ENCODE measurements at regions not wholly inside any gene's neighbourhood (a gene's known extent, or its start where the extent isn't known, plus 50 kb on each side); places are given as distances from the start of the nearest gene placed in this dataset.

GRCh38 chr13:106233134-106233735 is 302.2 kb downstream of the EFNB2 start:
- DNase-seq (ENCODE audit: low read depth in 1 of 2, low spot score in 2 of 2) (no peak), FAIRE-seq (no peak)
- Histone ChIP-seq H4K20me1 (replicated peaks in 1 of 2; ENCODE audit: control insufficient read depth in 1 of 2, insufficient read depth in 2 of 2, low read length in 2 of 2) (no peaks in the 10 kb centered on the region), H2AK5ac (ENCODE audit: low read depth, low read length) (no peak overlapping the region), H3K9ac (replicated peaks in 1 of 4; ENCODE audit: extremely low read depth in 1 of 4, low read depth in 3 of 4, low read length in 3 of 4) (no peak overlapping the region), H4K8ac (ENCODE audit: extremely low read depth, insufficient read depth, low read length) (no peak overlapping the region), H2AFZ (ENCODE audit: low read length) (no peak overlapping the region), H3K36me3 (ENCODE audit: control insufficient read depth in 2 of 4, insufficient read depth in 4 of 4, low read length in 3 of 4) (no peaks in the 10 kb centered on the region), H3K27me3 (replicated peaks in 1 of 4; ENCODE audit: control insufficient read depth in 3 of 4, extremely low read depth in 1 of 4, insufficient read depth in 3 of 4, low read length in 3 of 4) (no peaks in the 10 kb centered on the region), H3K4me1 (replicated peaks in 1 of 4; ENCODE audit: control insufficient read depth in 3 of 4, insufficient read depth in 4 of 4, low read length in 3 of 4) (peaks cover 0 to 3% (median 1%) of the 10 kb centered on the region in 4 experiments; a peak in 3 of 7 replicates), H3K9me3 (ENCODE audit: insufficient read depth in 2 of 2, low read depth in 1 of 2, low read length in 1 of 2) (no peaks in the 10 kb centered on the region), H3K56ac (replicated peaks; ENCODE audit: insufficient read length, low read depth, low read length) (no peak overlapping the region), H3K14ac (ENCODE audit: insufficient read length) (no peak overlapping the region), H3K23me2 (ENCODE audit: low read depth, low read length) (no peaks in the 10 kb centered on the region), H3K4ac (replicated peaks; ENCODE audit: insufficient read length, low read depth, low read length) (no peak overlapping the region), H3K79me2 (ENCODE audit: control insufficient read depth in 1 of 2, insufficient read depth in 2 of 2, low read length in 2 of 2) (no peaks in the 10 kb centered on the region), H3K79me1 (ENCODE audit: low read depth, low read length) (no peaks in the 10 kb centered on the region), H2BK12ac (ENCODE audit: low read depth, low read length) (no peak overlapping the region), H2BK120ac (replicated peaks; ENCODE audit: low read depth, low read length) (no peak overlapping the region), H4K91ac (replicated peaks; ENCODE audit: insufficient read length, low read length) (no peak overlapping the region), H3K4me2 (ENCODE audit: insufficient read depth in 1 of 2, low read depth in 2 of 2, low read length in 2 of 2) (no peak overlapping the region), H3K27ac (ENCODE audit: low read depth, low read length) (no peak overlapping the region), H2BK5ac (ENCODE audit: low read depth, low read length) (no peak overlapping the region), H2BK20ac (ENCODE audit: low read length) (no peak overlapping the region), H3K23ac (ENCODE audit: insufficient read length) (no peak overlapping the region), H3K4me3 (ENCODE audit: extremely low read depth in 1 of 4, insufficient read depth in 2 of 4, low read depth in 3 of 4, low read length in 4 of 4) (no peak overlapping the region), H3K18ac (ENCODE audit: extremely low read depth, low read length) (no peak overlapping the region), H4K5ac (ENCODE audit: insufficient read length, low read depth, low read length) (no peak overlapping the region), H2BK15ac (ENCODE audit: low read length) (no peak overlapping the region)
- POLR2A ChIA-PET (ENCODE audit: partially characterized antibody), result no interaction called here
- CTCF ChIA-PET (ENCODE audit: partially characterized antibody), result interaction anchor here (0.8 to 1.9 kb wide), 4 partner anchors 11 to 91 kb away, joined by 3 to 5 read pairs (median 3); no protein-coding TSS in a partner anchor
- no peak for TF ChIP-seq CBX8 (IDR thresholded peaks at IDR 0.05; ENCODE audit: borderline replicate concordance, low read depth, low read length)
- peak; percentile 47; the same call in 1 of the 2 replicates for TF ChIP-seq YY1 (IDR thresholded peaks at IDR 0.05; ENCODE audit: low read depth, low read length)
- 85% methylated on average over 1 of the region's 1 CpG; no CpG with 5 or more reads in 1 of the 2 experiments for WGBS, 2 experiments (ENCODE audit: extremely low coverage in 1 of 2, insufficient coverage in 1 of 2, insufficient read length in 1 of 2, insufficient replicate concordance in 2 of 2, low coverage in 1 of 2, low lambda C conversion rate in 2 of 2, missing lambda C conversion rate in 1 of 2)
